Trophoblast cell (in vitro differentiated cells and primary cell): ENCODE measurements at regions not wholly inside any gene's neighbourhood (a gene's known extent, or its start where the extent isn't known, plus 50 kb on each side); places are given as distances from the start of the nearest gene placed in this dataset.

Source experiments
- DNase-seq, 2 donors: peaks; one replicate each; pipeline ENCODE4 v3.0.0-alpha.2; 2016
- H2AFZ ChIP-seq: 2 replicates; pipeline ENCODE4 v1.6.1; 2013; ENCODE audit warnings: low read length, moderate library complexity, mild to moderate bottlenecking; ENCODE audit not compliant: insufficient read depth, poor library complexity
- H2AK5ac ChIP-seq: 2 replicates; pipeline ENCODE4 v1.6.1; 2013; ENCODE audit warnings: mild to moderate bottlenecking, low read length
- H2BK120ac ChIP-seq: 2 replicates; pipeline ENCODE4 v1.6.1; 2013; ENCODE audit warnings: low read length, mild to moderate bottlenecking, moderate library complexity; ENCODE audit not compliant: insufficient read depth, poor library complexity
- H2BK12ac ChIP-seq: 2 replicates; pipeline ENCODE4 v1.6.1; 2013; ENCODE audit warnings: mild to moderate bottlenecking, low read length, moderate library complexity
- H2BK5ac ChIP-seq: 2 replicates; pipeline ENCODE4 v1.6.1; 2013; ENCODE audit warnings: low read length, low read depth, moderate library complexity, mild to moderate bottlenecking; ENCODE audit not compliant: poor library complexity
- H3K14ac ChIP-seq: 2 replicates; pipeline ENCODE4 v1.6.1; 2013; ENCODE audit warnings: mild to moderate bottlenecking, low read length
- H3K18ac ChIP-seq: 2 replicates; pipeline ENCODE4 v1.6.1; 2013; ENCODE audit warnings: mild to moderate bottlenecking, low read length
- H3K23ac ChIP-seq: 2 replicates; pipeline ENCODE4 v1.6.1; 2013; ENCODE audit warnings: low read length
- H3K27ac ChIP-seq: 2 replicates; pipeline ENCODE4 v1.5.1; 2013; ENCODE audit warnings: low read depth, mild to moderate bottlenecking, inconsistent platforms, low read length, moderate library complexity
- H3K27me3 ChIP-seq: 2 replicates; pipeline ENCODE4 v1.6.1; 2013; ENCODE audit warnings: inconsistent platforms, mild to moderate bottlenecking, low read length, moderate library complexity; ENCODE audit not compliant: insufficient read depth
- H3K36me3 ChIP-seq, 2 experiments: 1 replicate in 1 of 2; 2 replicates in 1 of 2; pipeline ENCODE4 v1.6.1; 2013; ENCODE audit warnings: low read length in 2 of 2, mild to moderate bottlenecking in 2 of 2, moderate library complexity in 1 of 2; ENCODE audit not compliant: insufficient read depth in 2 of 2, control insufficient read depth in 1 of 2
- H3K4ac ChIP-seq: 2 replicates; pipeline ENCODE4 v1.6.1; 2013; ENCODE audit warnings: low read depth, mild to moderate bottlenecking, low read length, moderate library complexity
- H3K4me1 ChIP-seq, 2 experiments: 1 replicate in 1 of 2; 2 replicates in 1 of 2; pipeline ENCODE4 v1.6.1; 2013; ENCODE audit warnings: low read length in 2 of 2, mild to moderate bottlenecking in 2 of 2, moderate library complexity in 1 of 2; ENCODE audit not compliant: insufficient read depth in 2 of 2, control insufficient read depth in 1 of 2
- H3K4me2 ChIP-seq: 2 replicates; pipeline ENCODE4 v1.6.1; 2013; ENCODE audit warnings: inconsistent platforms, mild to moderate bottlenecking, low read length, moderate library complexity
- H3K4me3 ChIP-seq: 2 replicates; pipeline ENCODE4 v1.5.1; 2013; ENCODE audit warnings: mild to moderate bottlenecking, low read depth, low read length, inconsistent platforms
- H3K79me1 ChIP-seq: one replicate; pipeline ENCODE4 v1.6.1; 2013; ENCODE audit warnings: low read length
- H3K79me2 ChIP-seq: 2 replicates; pipeline ENCODE4 v1.6.1; 2013; ENCODE audit warnings: low read length, mild to moderate bottlenecking; ENCODE audit not compliant: control insufficient read depth, insufficient read depth, poor library complexity
- H3K9ac ChIP-seq: 2 replicates; pipeline ENCODE4 v1.6.1; 2013; ENCODE audit warnings: mild to moderate bottlenecking, low read length
- H3K9me3 ChIP-seq: 2 replicates; pipeline ENCODE4 v1.6.1; 2013; ENCODE audit warnings: low read depth, mild to moderate bottlenecking, control low read depth, inconsistent platforms, low read length; ENCODE audit not compliant: insufficient read depth
- H4K12ac ChIP-seq: 2 replicates; pipeline ENCODE4 v1.6.1; 2013; ENCODE audit warnings: low read depth, mild to moderate bottlenecking, low read length, moderate library complexity
- H4K8ac ChIP-seq: 2 replicates; pipeline ENCODE4 v1.6.1; 2013; ENCODE audit warnings: low read depth, mild to moderate bottlenecking, low read length, moderate library complexity
- H4K91ac ChIP-seq: one replicate; pipeline ENCODE4 v1.6.1; 2013; ENCODE audit warnings: low read depth, mild to moderate bottlenecking, low read length, moderate library complexity
- WGBS: extraction: QIAGEN DNeasy Blood & Tissue Kit; methylation state at CpG from one replicate; pipeline ENCODE4 v1.1.7; 2013; ENCODE audit warnings: missing lambda C conversion rate; ENCODE audit not compliant: insufficient read length, insufficient coverage; ENCODE audit errors: extremely low coverage; 5-methylcytosine and 5-hydroxymethylcytosine counted together

DNA sequence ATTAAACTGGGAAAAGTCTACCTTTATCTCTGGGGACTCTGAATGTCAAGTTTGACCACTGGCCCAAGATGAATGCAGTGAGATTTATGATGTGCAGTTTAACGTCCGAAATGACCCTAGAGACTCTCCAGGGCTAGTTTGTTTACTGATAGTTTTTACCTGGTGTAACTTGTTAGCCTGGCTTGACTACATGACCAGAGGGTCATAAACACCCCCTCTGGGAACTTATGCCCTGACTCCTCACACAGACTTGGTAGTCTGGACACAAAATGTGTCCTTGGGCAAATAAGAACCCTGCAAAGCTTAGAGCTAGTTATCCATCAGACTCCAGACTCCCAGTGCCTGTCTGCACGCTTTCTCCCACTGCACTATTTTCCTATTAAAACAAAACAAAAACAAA, 606.5 kb downstream of the HACE1 start:
- no peak overlapping the region for H3K9ac ChIP-seq
- H2BK12ac ChIP-seq = no peak overlapping the region
- no peak overlapping the region for H3K23ac ChIP-seq
- no CpG with 5 or more reads among the region's 3 CpGs for WGBS
- H3K79me2 ChIP-seq = no peaks in the 10 kb centered on the region
- no peaks in the 10 kb centered on the region for H3K9me3 ChIP-seq
- H4K91ac ChIP-seq = no peak overlapping the region
- H3K18ac ChIP-seq = no peak overlapping the region
- H2BK5ac ChIP-seq = no peak overlapping the region
- no peak overlapping the region for H3K27ac ChIP-seq
- H3K36me3 ChIP-seq = no peaks in the 10 kb centered on the region
- no peak overlapping the region for H2AK5ac ChIP-seq
- H2AFZ ChIP-seq = no peak overlapping the region
- peaks cover 3 to 11% of the 10 kb centered on the region in 2 experiments for H3K4me1 ChIP-seq
- peaks cover 2% of the 10 kb centered on the region for H3K79me1 ChIP-seq
- no peak overlapping the region for H3K4me3 ChIP-seq
- no peak overlapping the region for H3K14ac ChIP-seq
- H3K27me3 ChIP-seq = no peaks in the 10 kb centered on the region
- no peak overlapping the region for H4K8ac ChIP-seq
- no peak overlapping the region for H3K4ac ChIP-seq
- H2BK120ac ChIP-seq = no peak overlapping the region
- no peak overlapping the region for H4K12ac ChIP-seq
- no peak for DNase-seq
- H3K4me2 ChIP-seq = peak overlapping the region; percentile 3

DNA sequence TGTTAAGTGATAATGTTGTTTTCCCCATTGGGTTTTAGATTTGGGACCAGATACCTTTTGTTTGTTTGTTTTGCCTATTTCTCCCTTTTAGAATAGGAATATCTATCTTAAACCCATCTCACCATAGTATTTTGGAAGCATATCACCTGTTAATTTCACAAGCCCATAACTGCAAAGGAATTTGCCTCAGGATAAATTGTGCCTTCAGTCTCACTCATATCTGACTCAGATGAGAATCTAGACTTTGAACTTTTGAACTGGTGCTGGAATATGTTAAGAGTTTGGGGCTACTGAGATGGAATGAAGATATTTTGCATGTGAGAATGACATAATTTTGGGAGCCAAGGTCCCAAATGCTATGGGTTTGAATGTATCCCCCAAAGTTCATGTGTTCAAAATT, 607.4 kb downstream of the HACE1 start:
- Histone ChIP-seq H3K14ac (no peak overlapping the region), H2BK120ac (no peak overlapping the region), H3K27me3 (no peaks in the 10 kb centered on the region), H3K9me3 (no peaks in the 10 kb centered on the region), H4K91ac (no peak overlapping the region), H3K27ac (no peak overlapping the region), H3K9ac (no peak overlapping the region), H3K18ac (no peak overlapping the region), H2AFZ (no peak overlapping the region), H3K4me2 (no peak overlapping the region), H4K12ac (no peak overlapping the region), H3K4me3 (no peak overlapping the region), H3K79me1 (peaks cover 2% of the 10 kb centered on the region), H3K4me1 (peaks cover 3 to 11% of the 10 kb centered on the region in 2 experiments), H2AK5ac (no peak overlapping the region), H3K4ac (no peak overlapping the region), H3K36me3 (no peaks in the 10 kb centered on the region), H4K8ac (no peak overlapping the region), H3K79me2 (no peaks in the 10 kb centered on the region), H3K23ac (no peak overlapping the region), H2BK12ac (no peak overlapping the region), H2BK5ac (no peak overlapping the region)
- DNase-seq = peak; percentile 39 to 81

DNA sequence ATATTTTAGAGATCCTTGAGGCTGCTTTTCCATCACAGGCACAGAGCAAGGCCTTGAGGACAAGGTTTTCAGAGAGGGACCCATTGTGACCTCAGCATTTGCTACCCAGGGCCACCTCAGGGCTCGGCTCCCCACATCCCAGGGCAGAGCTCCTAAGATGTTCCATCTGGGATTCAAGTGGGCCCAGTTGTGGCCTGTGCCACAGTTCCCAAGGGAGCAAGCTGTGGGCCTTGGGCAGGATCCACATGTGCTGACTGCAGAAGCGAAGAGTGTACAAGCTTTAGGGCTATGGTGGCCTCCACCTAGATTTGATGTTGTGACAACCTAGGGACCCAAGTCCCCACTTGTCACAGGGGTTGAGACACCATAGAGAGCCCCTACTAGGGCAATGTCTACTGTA, 608.1 kb downstream of the HACE1 start:
- no peak for DNase-seq
- no peak overlapping the region for H4K8ac ChIP-seq
- no peaks in the 10 kb centered on the region for H3K27me3 ChIP-seq
- H3K4me1 ChIP-seq = peaks cover 3 to 11% of the 10 kb centered on the region in 2 experiments
- H4K12ac ChIP-seq = no peak overlapping the region
- no CpG with 5 or more reads among the region's 2 CpGs for WGBS
- H3K23ac ChIP-seq = no peak overlapping the region
- H3K9me3 ChIP-seq = no peaks in the 10 kb centered on the region
- peaks cover 2% of the 10 kb centered on the region for H3K79me1 ChIP-seq
- peak overlapping the region; percentile 2 for H3K4me3 ChIP-seq
- H2BK5ac ChIP-seq = no peak overlapping the region
- H2BK12ac ChIP-seq = no peak overlapping the region
- H3K4ac ChIP-seq = no peak overlapping the region
- H3K14ac ChIP-seq = no peak overlapping the region
- H3K36me3 ChIP-seq = no peaks in the 10 kb centered on the region
- H3K27ac ChIP-seq = no peak overlapping the region
- H3K4me2 ChIP-seq = no peak overlapping the region
- H2BK120ac ChIP-seq = no peak overlapping the region
- no peak overlapping the region for H3K9ac ChIP-seq
- no peak overlapping the region for H3K18ac ChIP-seq
- no peak overlapping the region for H2AK5ac ChIP-seq
- H3K79me2 ChIP-seq = no peaks in the 10 kb centered on the region
- peak overlapping the region; percentile 4 for H4K91ac ChIP-seq
- no peak overlapping the region for H2AFZ ChIP-seq

DNA sequence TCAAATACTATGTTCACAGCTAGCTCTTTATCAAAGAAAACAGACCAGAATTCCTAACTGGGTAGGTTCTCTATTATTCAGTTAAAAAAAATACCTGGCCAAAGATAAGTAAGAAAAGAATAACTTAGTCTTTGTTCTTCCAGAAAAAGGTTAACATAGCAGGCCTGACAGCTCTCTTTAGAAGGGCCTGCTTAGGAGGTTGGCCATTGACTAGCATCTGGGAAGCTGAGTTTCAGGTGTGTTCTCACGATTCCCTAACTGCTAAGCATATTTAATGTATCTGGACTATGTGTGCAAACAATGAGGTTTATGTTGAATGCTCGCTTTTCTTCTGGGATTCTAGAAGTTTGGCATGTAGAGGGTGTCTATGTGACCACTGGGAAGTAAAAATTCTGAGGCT, 618.9 kb downstream of the HACE1 start:
- no peak overlapping the region for H2BK12ac ChIP-seq
- H2AFZ ChIP-seq = no peak overlapping the region
- no peak overlapping the region for H4K8ac ChIP-seq
- DNase-seq = no peak
- no peaks in the 10 kb centered on the region for H3K79me2 ChIP-seq
- WGBS = no CpG with 5 or more reads among the region's 2 CpGs
- H3K4me2 ChIP-seq = no peak overlapping the region
- H3K4me1 ChIP-seq = no peaks in the 10 kb centered on the region
- H2AK5ac ChIP-seq = no peak overlapping the region
- H3K27ac ChIP-seq = no peak overlapping the region
- H3K4me3 ChIP-seq = no peak overlapping the region
- no peaks in the 10 kb centered on the region for H3K27me3 ChIP-seq
- no peak overlapping the region for H2BK120ac ChIP-seq
- no peaks in the 10 kb centered on the region for H3K36me3 ChIP-seq
- H2BK5ac ChIP-seq = no peak overlapping the region
- no peak overlapping the region for H3K9ac ChIP-seq
- no peak overlapping the region for H3K18ac ChIP-seq
- no peaks in the 10 kb centered on the region for H3K79me1 ChIP-seq
- H3K23ac ChIP-seq = no peak overlapping the region
- H4K12ac ChIP-seq = no peak overlapping the region
- no peak overlapping the region for H3K4ac ChIP-seq
- H3K9me3 ChIP-seq = no peaks in the 10 kb centered on the region
- no peak overlapping the region for H3K14ac ChIP-seq
- no peak overlapping the region for H4K91ac ChIP-seq
